OCI-LY7 (cell line): ENCODE measurements at regions not wholly inside any gene's neighbourhood (a gene's known extent, or its start where the extent isn't known, plus 50 kb on each side); places are given as distances from the start of the nearest gene placed in this dataset.

Experiments used
- BruUV-seq: library from RNA; stranded (reverse); fragments of 400-500 nt; replicated peaks from 2 replicates; lab custom pipeline; 2021; lab: Mats Ljungman, UMichigan
- CTCF ChIA-PET: fragments of 300-600 bp; sonication (Branson Sonifier 250); formaldehyde crosslinking; loops from one replicate; lab custom pipeline; 2022; ENCODE audit warnings: antibody characterized with exemption; ENCODE audit not compliant: unreplicated experiment; lab: Charles Lee
- POLR2A ChIA-PET: fragments of 300-600 bp; sonication (Branson Sonifier 250); formaldehyde crosslinking; loops from one replicate; lab custom pipeline; 2022; ENCODE audit warnings: antibody characterized with exemption; lab: Charles Lee
- DNase-seq: peaks from one replicate; pipeline ENCODE4 v3.0.0-alpha.2; 2015; ENCODE audit warnings: low spot score
- H2AFZ ChIP-seq: fragments of 200-600 bp; sonication (generic), shearing (Covaris generic); 2 replicates; pipeline ENCODE4 v1.6.1; 2014; ENCODE audit warnings: mild to moderate bottlenecking, antibody characterized with exemption, low read length, moderate library complexity
- H3K27ac ChIP-seq: fragments of 200-600 bp; sonication (generic); 2 replicates; pipeline ENCODE4 v1.5.1; 2014; ENCODE audit warnings: mixed run types, low read depth, mild to moderate bottlenecking, moderate library complexity, low read length, inconsistent platforms; ENCODE audit not compliant: poor library complexity, severe bottlenecking
- H3K36me3 ChIP-seq: fragments of 200-600 bp; sonication (generic); 2 replicates; pipeline ENCODE4 v1.6.1; 2014; ENCODE audit warnings: mild to moderate bottlenecking, antibody characterized with exemption, low read length, moderate library complexity, mixed read lengths; ENCODE audit not compliant: insufficient read depth
- H3K4me1 ChIP-seq: fragments of 200-600 bp; sonication (generic); 2 replicates; pipeline ENCODE4 v1.5.1; 2014; ENCODE audit warnings: mild to moderate bottlenecking, low read length; ENCODE audit not compliant: insufficient read depth, poor library complexity, severe bottlenecking
- H3K4me2 ChIP-seq: fragments of 200-600 bp; sonication (generic); 2 replicates; pipeline ENCODE4 v1.6.1; 2014; ENCODE audit warnings: mild to moderate bottlenecking, low read length
- H3K4me3 ChIP-seq: fragments of 200-600 bp; sonication (generic); 2 replicates; pipeline ENCODE4 v1.5.1; 2014; ENCODE audit warnings: mild to moderate bottlenecking, low read depth, low read length; ENCODE audit not compliant: poor library complexity, severe bottlenecking
- H3K79me2 ChIP-seq: fragments of 200-600 bp; sonication (generic); 2 replicates; pipeline ENCODE4 v1.6.1; 2016; ENCODE audit warnings: low read depth, mild to moderate bottlenecking, low read length, moderate library complexity, mixed read lengths; ENCODE audit not compliant: insufficient read depth
- H3K9me2 ChIP-seq: fragments of 200-600 bp; sonication (generic); 2 replicates; pipeline ENCODE4 v1.6.1; 2016; ENCODE audit warnings: mild to moderate bottlenecking, low read length, mixed read lengths; ENCODE audit not compliant: insufficient read depth
- H3K9me3 ChIP-seq: fragments of 200-600 bp; sonication (generic); 2 replicates; pipeline ENCODE4 v1.6.1; 2014; ENCODE audit warnings: mild to moderate bottlenecking, mixed run types, low read length, mixed read lengths
- H4K20me1 ChIP-seq: fragments of 200-600 bp; sonication (generic); 2 replicates; pipeline ENCODE4 v1.6.1; 2014; ENCODE audit warnings: mild to moderate bottlenecking, antibody characterized with exemption, low read length, moderate library complexity, mixed read lengths; ENCODE audit not compliant: insufficient read depth
- CTCF ChIP-seq: fragments of 200-600 bp; sonication (generic); conservative IDR thresholded peaks from 2 replicates; pipeline ENCODE4 v1.5.1; 2014; ENCODE audit warnings: mild to moderate bottlenecking, antibody characterized with exemption, low read length, moderate library complexity, mixed read lengths
- EZH2phosphoT487 ChIP-seq: fragments of 200-600 bp; sonication (generic); IDR thresholded peaks from 2 replicates; pipeline ENCODE4 v1.6.1; 2018; ENCODE audit warnings: low read depth, borderline replicate concordance, mild to moderate bottlenecking, mixed run types, antibody characterized with exemption, low read length, moderate library complexity, mixed read lengths
- intact Hi-C: fragments of 100-400 bp; cut with micrococcal nuclease; formaldehyde crosslinking; loops from one replicate; pipeline ENCODE4 v1.10.0; 2022; ENCODE audit not compliant: unreplicated experiment

- Histone ChIP-seq H3K9me2 (0 out of 2 replicates have a peak, but pooled peaks cover under 1% of the 10 kb centered on the region), H4K20me1 (no peaks in the 10 kb centered on the region), H3K4me1 (no peaks in the 10 kb centered on the region), H3K4me2 (no peak overlapping the region), H3K36me3 (no peaks in the 10 kb centered on the region), H2AFZ (no peak overlapping the region), H3K9me3 (no peaks in the 10 kb centered on the region), H3K27ac (no peak overlapping the region), H3K4me3 (no peak overlapping the region), H3K79me2 (no peaks in the 10 kb centered on the region)
- TF ChIP-seq CTCF (no peak), EZH2phosphoT487 (no peak)
- intact Hi-C loops, result no loop called here
- ChIA-PET POLR2A (interaction anchor here (0.6 to 0.8 kb wide), 4 partner anchors 26 to 1124 kb away, joined by 3 to 4 read pairs (median 3); no protein-coding TSS in a partner anchor), CTCF (no interaction called here)
- no peak for DNase-seq
- no TSS peak for BruUV-seq
Measured at GRCh38 chr5:74938250-74938933, 72.2 kb upstream of the FAM169A start.

GRCh38 chr5:74935752-74936091 is 69.5 kb upstream of the FAM169A start:
- TF ChIP-seq CTCF (no peak), EZH2phosphoT487 (no peak)
- no peaks in the 10 kb centered on the region for H3K4me1 ChIP-seq
- H4K20me1 ChIP-seq, result no peaks in the 10 kb centered on the region
- no peak overlapping the region for H2AFZ ChIP-seq
- H3K36me3 ChIP-seq, result no peaks in the 10 kb centered on the region
- H3K79me2 ChIP-seq, result no peaks in the 10 kb centered on the region
- H3K4me3 ChIP-seq, result no peak overlapping the region
- no peak overlapping the region for H3K4me2 ChIP-seq
- no peaks in the 10 kb centered on the region for H3K9me3 ChIP-seq
- H3K27ac ChIP-seq, result no peak overlapping the region
- intact Hi-C loops, result no loop called here
- no TSS peak for BruUV-seq
- CTCF ChIA-PET, result no interaction called here
- DNase-seq, result no peak
- no peaks in the 10 kb centered on the region for H3K9me2 ChIP-seq
- POLR2A ChIA-PET, result no interaction called here

GRCh38 chr5:74934949-74935751 is 69.0 kb upstream of the FAM169A start:
- CTCF ChIA-PET, result no interaction called here
- Histone ChIP-seq H3K79me2 (no peaks in the 10 kb centered on the region), H3K4me2 (no peak overlapping the region), H3K27ac (no peak overlapping the region), H3K36me3 (no peaks in the 10 kb centered on the region), H2AFZ (no peak overlapping the region), H3K9me3 (no peaks in the 10 kb centered on the region), H3K4me3 (no peak overlapping the region), H4K20me1 (no peaks in the 10 kb centered on the region), H3K9me2 (no peaks in the 10 kb centered on the region), H3K4me1 (no peaks in the 10 kb centered on the region)
- BruUV-seq, result no TSS peak
- intact Hi-C loops, result no loop called here
- TF ChIP-seq EZH2phosphoT487 (no peak), CTCF (peak; percentile 46)
- DNase-seq, result no peak
- POLR2A ChIA-PET, result no interaction called here
